ENCODE measurements at regions not wholly inside any gene's neighbourhood (a gene's known extent, or its start where the extent isn't known, plus 50 kb on each side); places are given as distances from the start of the nearest gene placed in this dataset.

- no peak for DNase-seq (ENCODE audit: low read depth in 3 of 3, low spot score in 1 of 3)
These were observed 171.4 kb upstream of the ZP4 start for GRCh38 chr1:238061967-238062613.

GRCh38 chr1:238060061-238060460, 169.3 kb upstream of the ZP4 start:
- no peak for DNase-seq (ENCODE audit: low read depth in 3 of 3, low spot score in 1 of 3)

- no peak for DNase-seq (ENCODE audit: low read depth in 3 of 3, low spot score in 1 of 3)
These were observed 162.0 kb upstream of the ZP4 start for GRCh38 chr1:238052496-238053266.

DNA sequence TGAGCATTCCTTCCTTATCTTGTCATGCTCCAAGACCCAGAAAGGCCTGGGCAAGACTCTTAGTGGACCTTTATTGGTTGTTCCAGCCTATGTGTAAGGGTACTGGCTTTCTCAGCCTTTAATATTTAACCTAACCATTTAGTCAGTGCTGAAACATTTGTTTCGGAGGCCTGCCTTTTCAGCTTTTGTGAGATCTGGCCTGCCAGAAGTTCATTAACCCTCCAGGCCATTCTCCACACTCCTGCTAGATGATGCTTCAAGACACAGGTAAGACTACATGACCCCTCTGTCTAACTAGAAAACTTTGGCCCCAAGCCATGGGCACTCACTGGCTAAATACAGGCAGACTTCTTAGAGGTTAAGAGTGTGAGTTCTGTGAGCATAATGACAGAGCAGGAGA, 138.4 kb upstream of the ZP4 start:
- DNase-seq (ENCODE audit: low read depth in 3 of 3, low spot score in 1 of 3), result no peak

DNA sequence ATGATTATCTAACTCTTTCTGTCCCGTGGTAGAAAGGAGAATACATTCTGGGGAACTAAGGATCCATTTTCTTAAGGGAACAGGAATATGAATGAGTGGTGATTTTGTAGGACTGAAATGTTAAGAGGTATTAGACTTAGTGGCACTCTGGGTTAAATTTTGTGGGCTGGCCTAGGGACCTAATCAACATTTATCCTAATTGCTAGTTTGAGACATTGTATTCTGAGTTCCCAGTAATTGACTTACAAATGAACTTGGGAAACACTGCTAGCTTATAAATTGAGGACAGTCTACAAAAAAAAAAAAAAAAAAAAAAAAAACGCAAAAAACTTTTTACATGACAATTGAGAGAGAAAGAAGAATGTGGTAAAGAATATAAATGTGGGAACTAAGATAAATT, 136.6 kb upstream of the ZP4 start:
- no peak for DNase-seq (ENCODE audit: low read depth in 3 of 3, low spot score in 1 of 3)

DNA sequence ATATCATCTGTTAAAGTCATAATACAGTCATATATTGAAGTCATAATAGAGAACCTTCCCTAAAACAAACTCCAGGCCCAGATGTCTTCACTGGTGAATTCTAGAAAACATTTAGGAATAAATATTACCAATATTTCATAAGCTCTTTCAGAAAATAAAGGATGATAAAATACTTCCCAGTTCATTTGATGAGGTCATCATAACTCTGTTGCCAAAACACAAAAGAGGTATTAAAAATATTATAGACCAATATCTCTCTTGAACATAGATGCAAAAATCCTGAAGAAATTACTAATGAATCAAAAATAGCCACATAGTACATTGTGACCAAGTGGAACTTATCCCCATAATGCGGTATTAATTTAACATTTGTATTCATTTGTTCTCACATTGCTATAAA, 132.4 kb upstream of the ZP4 start:
- no peak for DNase-seq (ENCODE audit: low read depth in 3 of 3, low spot score in 1 of 3)

- DNase-seq (ENCODE audit: low read depth in 3 of 3, low spot score in 1 of 3), result no peak
These were observed 127.5 kb upstream of the ZP4 start for GRCh38 chr1:238018214-238018613.

GRCh38 chr1:238006779-238007178, 116.1 kb upstream of the ZP4 start:
- DNase-seq (ENCODE audit: low read depth in 3 of 3, low spot score in 1 of 3), result no peak

GRCh38 chr1:238005116-238005515, 114.4 kb upstream of the ZP4 start:
- DNase-seq (ENCODE audit: low read depth in 3 of 3, low spot score in 1 of 3), result no peak

GRCh38 chr1:238001818-238002217, 111.1 kb upstream of the ZP4 start:
- DNase-seq (ENCODE audit: low read depth in 3 of 3, low spot score in 1 of 3), result no peak

DNA sequence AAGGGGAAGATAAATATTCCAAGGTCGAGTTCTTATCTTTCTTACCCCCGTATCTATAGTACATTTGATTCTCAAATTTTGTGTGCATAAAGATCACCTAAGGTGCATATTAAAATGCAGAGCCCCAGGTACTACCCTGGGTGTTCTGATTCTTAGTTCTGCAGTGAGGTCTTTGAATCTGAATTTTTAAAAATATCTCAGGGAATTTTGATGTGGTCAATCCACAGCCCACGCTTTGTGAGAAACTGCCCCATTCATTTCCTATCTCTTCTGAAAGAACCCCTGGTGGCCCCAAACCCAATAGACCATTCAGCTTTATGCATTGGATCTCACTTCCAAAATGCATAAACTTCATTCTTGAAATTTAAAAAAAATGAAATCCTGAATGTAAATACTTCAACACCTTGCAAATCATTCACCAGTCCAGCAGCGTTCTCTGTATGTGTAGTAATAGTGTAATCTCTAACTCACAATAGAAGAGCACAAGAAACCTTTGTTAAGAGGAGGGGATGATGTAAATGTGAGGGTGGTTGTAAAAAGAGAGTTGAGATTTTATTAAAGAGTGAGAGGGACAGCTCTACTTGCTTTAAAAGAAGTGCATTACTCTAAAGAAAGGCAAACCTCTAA, 108.8 kb upstream of the ZP4 start:
- no peak for DNase-seq (ENCODE audit: low read depth in 3 of 3, low spot score in 1 of 3)

- DNase-seq (ENCODE audit: low read depth in 3 of 3, low spot score in 1 of 3), result no peak
These were observed 107.9 kb upstream of the ZP4 start for GRCh38 chr1:237998581-237998980.

DNA sequence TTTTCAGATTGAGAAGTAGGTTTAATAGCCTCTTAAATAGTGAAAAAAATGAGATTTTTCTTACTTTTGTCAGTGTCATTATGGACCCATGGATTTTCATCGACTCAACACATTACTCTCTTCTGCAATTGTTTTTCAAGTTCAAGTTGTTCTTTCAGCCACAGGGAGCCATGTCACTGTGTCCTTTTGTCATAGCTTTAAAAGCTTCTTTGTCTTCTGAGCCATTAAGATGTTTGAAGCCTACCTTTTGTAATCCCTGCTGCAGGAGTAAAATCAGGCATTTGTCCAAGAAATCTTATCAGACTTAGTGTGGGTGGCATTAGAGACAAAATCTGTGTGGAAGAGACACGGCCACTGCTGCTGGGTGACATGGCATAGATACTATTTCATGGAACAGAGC, 92.8 kb upstream of the ZP4 start:
- no peak for DNase-seq (ENCODE audit: low read depth in 3 of 3, low spot score in 1 of 3)

DNA sequence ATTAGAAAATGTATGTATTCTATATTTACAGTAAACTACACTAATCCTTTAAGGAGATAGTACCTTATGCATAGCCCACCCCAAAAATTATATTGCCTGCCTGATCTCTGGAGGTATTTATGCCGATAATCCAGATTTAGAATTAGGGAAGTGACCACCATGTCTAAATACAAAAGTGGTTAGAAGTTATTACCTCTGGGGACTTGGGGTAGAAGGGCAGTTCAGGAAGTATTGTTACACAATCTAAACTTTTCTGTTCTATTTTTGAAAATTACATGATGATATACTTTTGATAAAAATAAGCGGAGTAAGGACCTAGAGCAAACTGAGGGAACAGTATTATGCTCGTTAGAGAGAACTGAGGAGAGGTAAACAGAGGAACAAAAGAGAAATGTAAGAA, 90.5 kb upstream of the ZP4 start:
- DNase-seq (ENCODE audit: low read depth in 3 of 3, low spot score in 1 of 3), result no peak

DNA sequence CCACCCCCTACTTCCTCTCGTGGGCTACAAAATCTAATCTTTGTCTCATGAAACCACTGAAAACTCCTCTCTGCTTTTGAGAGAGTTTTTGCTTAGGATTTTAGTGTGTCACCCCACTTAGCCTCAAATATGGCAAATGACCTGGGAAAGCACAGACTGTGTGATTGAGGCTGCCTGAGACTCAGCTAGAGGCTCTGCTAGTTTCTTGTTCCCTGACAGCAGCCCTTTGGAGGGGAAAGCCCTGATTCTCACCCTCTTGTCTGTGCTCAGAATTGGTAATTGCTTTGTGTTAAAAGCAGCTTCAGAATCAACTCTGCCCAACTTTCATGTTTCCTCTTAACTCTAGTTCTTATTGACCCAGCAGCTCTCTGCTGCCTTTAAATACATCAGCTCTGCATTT, 85.6 kb upstream of the ZP4 start:
- DNase-seq (ENCODE audit: low read depth in 3 of 3, low spot score in 1 of 3), result no peak

DNA sequence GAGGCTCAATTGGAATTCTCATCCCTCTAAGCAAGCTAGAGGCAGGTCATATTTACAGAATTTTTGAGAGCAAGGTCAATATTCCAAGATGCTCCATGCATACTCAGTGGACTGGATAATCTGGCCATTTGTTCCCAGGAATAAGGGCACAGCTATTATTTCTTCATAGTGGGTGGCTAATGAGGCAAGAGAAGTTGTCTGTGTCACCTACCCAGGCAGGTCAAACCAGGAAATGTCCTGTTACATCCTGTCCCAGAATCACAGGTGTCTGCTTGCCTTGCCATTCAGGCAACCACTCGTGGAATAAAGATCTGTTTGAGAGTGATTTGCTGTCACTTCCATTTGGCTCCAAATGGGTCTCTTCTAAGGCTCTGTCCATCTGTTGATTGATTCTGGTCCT, 85.2 kb upstream of the ZP4 start:
- no peak for DNase-seq (ENCODE audit: low read depth in 3 of 3, low spot score in 1 of 3)

DNA sequence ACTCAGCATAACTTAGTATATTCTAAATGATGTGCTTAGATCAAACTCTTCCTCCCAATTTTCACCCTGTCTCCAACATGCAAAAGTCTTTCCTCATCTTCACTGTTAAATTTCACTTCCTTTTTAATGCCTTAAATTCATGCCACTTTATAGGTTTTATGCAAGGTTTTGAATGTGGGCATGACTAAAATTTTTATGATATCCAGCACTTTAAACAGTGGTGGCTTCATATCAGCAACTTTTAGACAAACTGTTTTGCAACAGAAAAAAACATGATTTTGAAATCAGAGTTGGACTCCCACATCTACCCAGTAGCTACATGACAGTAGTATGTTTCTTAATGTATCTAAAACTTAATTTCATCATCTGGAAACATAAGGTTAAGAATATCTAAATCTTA, 84.7 kb upstream of the ZP4 start:
- DNase-seq (ENCODE audit: low read depth in 3 of 3, low spot score in 1 of 3), result no peak

GRCh38 chr1:237972186-237972585, 81.5 kb upstream of the ZP4 start:
- no peak for DNase-seq (ENCODE audit: low read depth in 3 of 3, low spot score in 1 of 3)

- no peak for DNase-seq (ENCODE audit: low read depth in 3 of 3, low spot score in 1 of 3)
These were observed 72.3 kb upstream of the ZP4 start for GRCh38 chr1:237962985-237963384.

DNA sequence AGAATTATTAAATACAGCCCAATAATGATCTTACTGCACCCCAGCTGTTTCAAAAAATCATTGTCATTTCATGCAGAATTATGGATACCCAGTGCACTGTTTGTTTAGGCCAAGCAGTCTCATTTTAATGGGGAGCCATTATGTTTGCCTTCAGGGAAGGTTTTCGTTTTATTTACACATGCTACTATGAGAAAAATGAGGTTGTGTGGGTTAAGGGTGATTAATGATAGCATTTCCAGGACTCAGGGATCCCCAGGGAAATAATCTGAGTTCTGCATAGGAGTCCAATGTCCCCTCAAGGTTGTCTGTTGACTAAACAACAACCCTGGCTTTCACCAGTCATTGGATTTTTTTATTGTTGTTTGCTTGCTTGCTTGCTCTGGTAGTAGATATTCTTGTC, 71.0 kb upstream of the ZP4 start:
- no peak for DNase-seq (ENCODE audit: low read depth in 3 of 3, low spot score in 1 of 3)

GRCh38 chr1:237959838-237960237, 69.1 kb upstream of the ZP4 start:
- no peak for DNase-seq (ENCODE audit: low read depth in 3 of 3, low spot score in 1 of 3)

- no peak for DNase-seq (ENCODE audit: low read depth in 3 of 3, low spot score in 1 of 3)
These were observed 62.5 kb upstream of the ZP4 start for GRCh38 chr1:237953238-237953637.

Data from stimulated activated CD4-positive, alpha-beta T cell treated with anti-CD3 and anti-CD28 coated beads, TNF-alpha, amount 100 ng/mL, for 1 hour (primary cell).